ENCODE measurements at regions not wholly inside any gene's neighbourhood (a gene's known extent, or its start where the extent isn't known, plus 50 kb on each side); places are given as distances from the start of the nearest gene placed in this dataset.

GRCh38 chr16:79856581-79856980 lies 256.0 kb upstream of the MAF start:
- Histone ChIP-seq H3K36me3 (ENCODE audit: control insufficient read depth, low read length) (no peaks in the 10 kb centered on the region), H3K27ac (ENCODE audit: low read depth, low read length) (no peak overlapping the region), H3K79me2 (ENCODE audit: control insufficient read depth, low read length) (no peaks in the 10 kb centered on the region), H3K9me2 (replicated peaks; ENCODE audit: control insufficient read depth, low read length) (no peaks in the 10 kb centered on the region; the same call in 1 of the 2 replicates), H4K20me1 (ENCODE audit: control insufficient read depth, insufficient read depth, low read depth, low read length) (no peaks in the 10 kb centered on the region), H3K4me3 (ENCODE audit: low read length) (no peak overlapping the region), H3K4me1 (ENCODE audit: control insufficient read depth, low read length) (no peaks in the 10 kb centered on the region), H3K27me3 (ENCODE audit: control insufficient read depth, low read length) (no peaks in the 10 kb centered on the region), H3K4me2 (ENCODE audit: low read length) (no peak overlapping the region), H3F3A (ENCODE audit: control insufficient read depth, insufficient read depth) (no peaks in the 10 kb centered on the region), H3K9me3 (ENCODE audit: control insufficient read depth, insufficient read depth, low read length) (peaks cover 5% of the 10 kb centered on the region; the same call in 1 of the 2 replicates)
- TF ChIP-seq EZH2phosphoT487 (IDR thresholded peaks at IDR 0.05; ENCODE audit: borderline replicate concordance, low read length) (no peak), CTCF (IDR thresholded peaks at IDR 0.05; ENCODE audit: low read depth, low read length, poor library complexity, severe bottlenecking) (no peak)

- Histone ChIP-seq H3K4me3 (ENCODE audit: low read length) (no peak overlapping the region), H3K4me2 (ENCODE audit: low read length) (no peak overlapping the region), H3K9me3 (ENCODE audit: control insufficient read depth, insufficient read depth, low read length) (no peaks in the 10 kb centered on the region), H3K36me3 (ENCODE audit: control insufficient read depth, low read length) (no peaks in the 10 kb centered on the region), H3F3A (ENCODE audit: control insufficient read depth, insufficient read depth) (no peaks in the 10 kb centered on the region), H3K27ac (ENCODE audit: low read depth, low read length) (no peak overlapping the region), H3K79me2 (ENCODE audit: control insufficient read depth, low read length) (no peaks in the 10 kb centered on the region), H3K4me1 (ENCODE audit: control insufficient read depth, low read length) (no peaks in the 10 kb centered on the region), H3K27me3 (ENCODE audit: control insufficient read depth, low read length) (no peaks in the 10 kb centered on the region), H3K9me2 (replicated peaks; ENCODE audit: control insufficient read depth, low read length) (no peaks in the 10 kb centered on the region), H4K20me1 (ENCODE audit: control insufficient read depth, insufficient read depth, low read depth, low read length) (no peaks in the 10 kb centered on the region)
- TF ChIP-seq CTCF (IDR thresholded peaks at IDR 0.05; ENCODE audit: low read depth, low read length, poor library complexity, severe bottlenecking) (no peak), EZH2phosphoT487 (IDR thresholded peaks at IDR 0.05; ENCODE audit: borderline replicate concordance, low read length) (no peak)
Observed at GRCh38 chr16:79850348-79850747, 249.8 kb upstream of the MAF start.

GRCh38 chr16:79849119-79849518 lies 248.6 kb upstream of the MAF start:
- Histone ChIP-seq H4K20me1 (ENCODE audit: control insufficient read depth, insufficient read depth, low read depth, low read length) (no peaks in the 10 kb centered on the region), H3K4me2 (ENCODE audit: low read length) (no peak overlapping the region), H3F3A (ENCODE audit: control insufficient read depth, insufficient read depth) (no peaks in the 10 kb centered on the region), H3K9me2 (replicated peaks; ENCODE audit: control insufficient read depth, low read length) (no peaks in the 10 kb centered on the region), H3K27ac (ENCODE audit: low read depth, low read length) (no peak overlapping the region), H3K9me3 (ENCODE audit: control insufficient read depth, insufficient read depth, low read length) (no peaks in the 10 kb centered on the region), H3K4me1 (ENCODE audit: control insufficient read depth, low read length) (no peaks in the 10 kb centered on the region), H3K36me3 (ENCODE audit: control insufficient read depth, low read length) (no peaks in the 10 kb centered on the region), H3K27me3 (ENCODE audit: control insufficient read depth, low read length) (no peaks in the 10 kb centered on the region), H3K79me2 (ENCODE audit: control insufficient read depth, low read length) (no peaks in the 10 kb centered on the region), H3K4me3 (ENCODE audit: low read length) (no peak overlapping the region)
- TF ChIP-seq CTCF (IDR thresholded peaks at IDR 0.05; ENCODE audit: low read depth, low read length, poor library complexity, severe bottlenecking): no peak
- TF ChIP-seq EZH2phosphoT487 (IDR thresholded peaks at IDR 0.05; ENCODE audit: borderline replicate concordance, low read length): no peak

GRCh38 chr16:79848719-79849118 lies 248.2 kb upstream of the MAF start:
- H4K20me1 ChIP-seq (ENCODE audit: control insufficient read depth, insufficient read depth, low read depth, low read length): no peaks in the 10 kb centered on the region
- TF ChIP-seq EZH2phosphoT487 (IDR thresholded peaks at IDR 0.05; ENCODE audit: borderline replicate concordance, low read length) (no peak), CTCF (IDR thresholded peaks at IDR 0.05; ENCODE audit: low read depth, low read length, poor library complexity, severe bottlenecking) (no peak)
- no peaks in the 10 kb centered on the region for H3K79me2 ChIP-seq (ENCODE audit: control insufficient read depth, low read length)
- no peaks in the 10 kb centered on the region for H3K9me3 ChIP-seq (ENCODE audit: control insufficient read depth, insufficient read depth, low read length)
- no peaks in the 10 kb centered on the region for H3K36me3 ChIP-seq (ENCODE audit: control insufficient read depth, low read length)
- no peak overlapping the region for H3K4me2 ChIP-seq (ENCODE audit: low read length)
- H3F3A ChIP-seq (ENCODE audit: control insufficient read depth, insufficient read depth): no peaks in the 10 kb centered on the region
- H3K27ac ChIP-seq (ENCODE audit: low read depth, low read length): no peak overlapping the region
- H3K4me3 ChIP-seq (ENCODE audit: low read length): no peak overlapping the region
- no peaks in the 10 kb centered on the region for H3K4me1 ChIP-seq (ENCODE audit: control insufficient read depth, low read length)
- no peaks in the 10 kb centered on the region for H3K9me2 ChIP-seq (replicated peaks; ENCODE audit: control insufficient read depth, low read length)
- H3K27me3 ChIP-seq (ENCODE audit: control insufficient read depth, low read length): no peaks in the 10 kb centered on the region

Measured in DOHH2 (cell line).